ENCODE measurements at regions not wholly inside any gene's neighbourhood (a gene's known extent, or its start where the extent isn't known, plus 50 kb on each side); places are given as distances from the start of the nearest gene placed in this dataset.

DNA sequence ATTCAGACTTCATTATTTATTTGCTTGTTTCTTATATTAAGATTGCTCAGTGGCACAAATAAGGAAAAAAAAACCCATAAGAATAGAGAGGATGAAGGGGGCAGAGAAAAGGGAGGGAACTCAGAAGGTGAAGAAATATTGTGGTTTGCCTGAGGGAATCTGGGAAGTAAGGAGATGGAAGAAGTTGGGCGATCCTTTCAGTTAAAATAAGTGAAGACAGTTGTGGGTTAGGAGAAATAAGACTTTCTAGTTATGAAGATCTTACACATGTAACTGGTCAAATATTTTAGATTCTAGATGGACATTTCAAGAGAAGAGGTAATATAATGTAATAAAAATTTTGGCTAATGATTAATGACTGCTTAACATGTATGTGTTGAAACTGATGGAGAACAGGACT, 138.7 kb upstream of the LIMCH1 start:
- TF ChIP-seq CTCF (IDR thresholded peaks at IDR 0.05; ENCODE audit: insufficient read depth, low read length) (no peak), POLR2AphosphoS5 (IDR thresholded peaks at IDR 0.05; ENCODE audit: low read depth) (no peak), GABPA (IDR thresholded peaks at IDR 0.05; ENCODE audit: low read depth) (no peak)

Measured in HL-60 (cell line).